WTC11 (cell line): ENCODE measurements at regions not wholly inside any gene's neighbourhood (a gene's known extent, or its start where the extent isn't known, plus 50 kb on each side); places are given as distances from the start of the nearest gene placed in this dataset.

Source experiments
- ATAC-seq: fragments of 200-7000 bp; cut with Tn5 transposase; 2 replicates; pipeline ENCODE4 v1.10.0; 2021; ENCODE audit warnings: mild to moderate bottlenecking, moderate library complexity
- CTCF ChIA-PET: fragments of 300-600 bp; sonication (Branson Sonifier 250); formaldehyde crosslinking; loops from one replicate; lab custom pipeline; 2021; ENCODE audit warnings: antibody characterized with exemption; lab: Charles Lee
- POLR2A ChIA-PET: fragments of 350-600 bp; sonication (Branson Sonifier 250); formaldehyde crosslinking; loops from one replicate; lab custom pipeline; 2021; ENCODE audit warnings: antibody characterized with exemption; lab: Charles Lee
- DNase-seq: peaks from one replicate; pipeline ENCODE4 v3.0.0; 2021; ENCODE audit warnings: low spot score
- H3K27ac Mint-ChIP-seq: 2 replicates; pipeline ENCODE4 v1.8.0; 2021; ENCODE audit warnings: mixed read lengths
- H3K27me3 Mint-ChIP-seq: 2 replicates; pipeline ENCODE4 v1.8.0; 2021; ENCODE audit warnings: low read depth, mild to moderate bottlenecking, moderate library complexity, mixed read lengths
- H3K36me3 Mint-ChIP-seq: 2 replicates; pipeline ENCODE4 v1.8.0; 2021; ENCODE audit warnings: mixed read lengths
- H3K4me1 Mint-ChIP-seq: 2 replicates; pipeline ENCODE4 v1.8.0; 2022; ENCODE audit warnings: mixed read lengths
- H3K4me3 Mint-ChIP-seq: 2 replicates; pipeline ENCODE4 v1.8.0; 2021; ENCODE audit warnings: mild to moderate bottlenecking, moderate library complexity, mixed read lengths
- H3K9me3 Mint-ChIP-seq: 2 replicates; pipeline ENCODE4 v1.8.0; 2021; ENCODE audit warnings: mixed read lengths
- AR ChIP-seq: fragments of 250-450 bp; sonication (Bioruptor Pico); IDR thresholded peaks from 2 replicates; pipeline ENCODE4 v1.9.0; 2021; ENCODE audit warnings: mild to moderate bottlenecking
- ATF2 ChIP-seq: sonication (generic); formaldehyde crosslinking; IDR thresholded peaks from 2 replicates; pipeline ENCODE4 v1.8.1; 2022; ENCODE audit warnings: low read depth, missing genetic modification reagents, borderline replicate concordance
- ATF3 ChIP-seq: sonication (generic); formaldehyde crosslinking; conservative IDR thresholded peaks from 2 replicates; pipeline ENCODE4 v1.8.1; 2022; ENCODE audit warnings: mild to moderate bottlenecking, missing genetic modification reagents
- E2F1 ChIP-seq: sonication (generic); formaldehyde crosslinking; IDR thresholded peaks from 2 replicates; pipeline ENCODE4 v1.8.0; 2022; ENCODE audit warnings: mild to moderate bottlenecking, missing genetic modification reagents
- E2F4 ChIP-seq: sonication (generic); formaldehyde crosslinking; IDR thresholded peaks from 2 replicates; pipeline ENCODE4 v1.8.1; 2022; ENCODE audit warnings: low read depth, mild to moderate bottlenecking, moderate library complexity, missing genetic modification reagents, borderline replicate concordance
- ETV6 ChIP-seq: sonication (generic); formaldehyde crosslinking; IDR thresholded peaks from 2 replicates; pipeline ENCODE4 v1.8.1; 2022; ENCODE audit warnings: mild to moderate bottlenecking, missing genetic modification reagents
- NFYB ChIP-seq: sonication (generic); formaldehyde crosslinking; conservative IDR thresholded peaks from 2 replicates; pipeline ENCODE4 v1.8.0; 2022; ENCODE audit warnings: low read depth, missing genetic modification reagents
- NR2C2 ChIP-seq: sonication (generic); formaldehyde crosslinking; IDR thresholded peaks from 2 replicates; pipeline ENCODE4 v1.8.0; 2022; ENCODE audit warnings: mild to moderate bottlenecking, missing genetic modification reagents
- OVOL2 ChIP-seq: fragments of 250-450 bp; sonication (Bioruptor Pico); IDR thresholded peaks from 2 replicates; pipeline ENCODE4 v1.9.0; 2021; ENCODE audit warnings: mild to moderate bottlenecking, borderline replicate concordance
- TEAD1 ChIP-seq: sonication (generic); formaldehyde crosslinking; IDR thresholded peaks from 2 replicates; pipeline ENCODE4 v1.8.0; 2022; ENCODE audit warnings: mild to moderate bottlenecking, missing genetic modification reagents
- TEAD4 ChIP-seq: sonication (generic); formaldehyde crosslinking; IDR thresholded peaks from 2 replicates; pipeline ENCODE4 v1.8.0; 2022; ENCODE audit warnings: mild to moderate bottlenecking, missing genetic modification reagents
- TP53 ChIP-seq: sonication (generic); formaldehyde crosslinking; IDR thresholded peaks from 2 replicates; pipeline ENCODE4 v1.8.1; 2023; ENCODE audit warnings: mild to moderate bottlenecking, missing genetic modification reagents
- USF1 ChIP-seq: sonication (generic); formaldehyde crosslinking; IDR thresholded peaks from 2 replicates; pipeline ENCODE4 v1.8.0; 2022; ENCODE audit warnings: mild to moderate bottlenecking, missing genetic modification reagents
- ZNF532 ChIP-seq: fragments of 250-450 bp; sonication (Bioruptor Pico); IDR thresholded peaks from 2 replicates; pipeline ENCODE4 v1.9.0; 2021; ENCODE audit warnings: mild to moderate bottlenecking, borderline replicate concordance

- TF ChIP-seq AR (CRISPR knock-in tag), result no peak
- no peak for TF ChIP-seq TEAD4 (CRISPR knock-in tag)
Observed at GRCh38 chr1:4021136-4021973, 121.3 kb upstream of the C1orf174 start (continued).

GRCh38 chr1:4021974-4022268 lies 121.8 kb upstream of the C1orf174 start:
- Mint-ChIP-seq H3K4me3 (no peak overlapping the region), H3K27ac (no peak overlapping the region), H3K4me1 (no peaks in the 10 kb centered on the region), H3K36me3 (peaks cover 74% of the 10 kb centered on the region), H3K9me3 (peaks cover 83% of the 10 kb centered on the region), H3K27me3 (peaks cover 18% of the 10 kb centered on the region)
- DNase-seq (no peak), ATAC-seq (no peak)
- no peak for TF ChIP-seq TEAD1 (CRISPR knock-in tag)
- TF ChIP-seq NR2C2 (CRISPR knock-in tag), result no peak
- TF ChIP-seq NFYB (CRISPR knock-in tag), result no peak
- POLR2A ChIA-PET, result no interaction called here
- CTCF ChIA-PET, result no interaction called here

GRCh38 chr1:4022715-4023114 lies 122.6 kb upstream of the C1orf174 start:
- H3K27me3 Mint-ChIP-seq, result peaks cover 16% of the 10 kb centered on the region
- H3K4me1 Mint-ChIP-seq, result no peaks in the 10 kb centered on the region
- ChIA-PET CTCF (no interaction called here), POLR2A (no interaction called here)
- peaks cover 73% of the 10 kb centered on the region for H3K36me3 Mint-ChIP-seq
- H3K9me3 Mint-ChIP-seq, result peaks cover 75% of the 10 kb centered on the region
- H3K27ac Mint-ChIP-seq, result no peak overlapping the region
- no peak overlapping the region for H3K4me3 Mint-ChIP-seq
- no peak for ATAC-seq
- no peak for DNase-seq
- TF ChIP-seq ATF3 (no peak), OVOL2 (CRISPR knock-in tag) (no peak), AR (CRISPR knock-in tag) (no peak), TP53 (CRISPR knock-in tag) (no peak), ETV6 (CRISPR knock-in tag) (no peak), ZNF532 (CRISPR knock-in tag) (no peak), USF1 (no peak), E2F4 (CRISPR knock-in tag) (no peak), ATF2 (no peak), E2F1 (CRISPR knock-in tag) (no peak)
